Duodenal mucosa (tissue), 2 donors: ENCODE measurements at regions not wholly inside any gene's neighbourhood (a gene's known extent, or its start where the extent isn't known, plus 50 kb on each side); places are given as distances from the start of the nearest gene placed in this dataset.

Source experiments
- H3K27ac ChIP-seq: one replicate; pipeline ENCODE4 v1.7.0; 2013; ENCODE audit warnings: low read depth, low read length
- H3K27me3 ChIP-seq, 2 donors: one replicate each; pipeline ENCODE4 v1.7.0; 2013; ENCODE audit warnings: low read length in 2 of 2, control low read depth in 1 of 2; ENCODE audit not compliant: insufficient read depth in 2 of 2, control insufficient read depth in 1 of 2
- H3K36me3 ChIP-seq, 2 donors: one replicate each; pipeline ENCODE4 v1.7.0; 2013; ENCODE audit warnings: low read length in 2 of 2, control low read depth in 1 of 2; ENCODE audit not compliant: insufficient read depth in 2 of 2, control insufficient read depth in 1 of 2
- H3K4me1 ChIP-seq, 2 donors: one replicate each; pipeline ENCODE4 v1.7.0; 2013; ENCODE audit warnings: low read length in 2 of 2, control low read depth in 1 of 2; ENCODE audit not compliant: insufficient read depth in 2 of 2, control insufficient read depth in 1 of 2
- H3K4me3 ChIP-seq, 2 donors: one replicate each; pipeline ENCODE4 v1.7.0; 2013; ENCODE audit warnings: low read length in 2 of 2, low read depth in 1 of 2
- H3K9ac ChIP-seq, 2 donors: one replicate each; pipeline ENCODE4 v1.7.0; 2013; ENCODE audit warnings: low read length in 2 of 2, low read depth in 1 of 2
- H3K9me3 ChIP-seq, 2 donors: one replicate each; pipeline ENCODE4 v1.7.0; 2013; ENCODE audit warnings: low read length in 2 of 2, control low read depth in 1 of 2; ENCODE audit not compliant: control insufficient read depth in 1 of 2

DNA sequence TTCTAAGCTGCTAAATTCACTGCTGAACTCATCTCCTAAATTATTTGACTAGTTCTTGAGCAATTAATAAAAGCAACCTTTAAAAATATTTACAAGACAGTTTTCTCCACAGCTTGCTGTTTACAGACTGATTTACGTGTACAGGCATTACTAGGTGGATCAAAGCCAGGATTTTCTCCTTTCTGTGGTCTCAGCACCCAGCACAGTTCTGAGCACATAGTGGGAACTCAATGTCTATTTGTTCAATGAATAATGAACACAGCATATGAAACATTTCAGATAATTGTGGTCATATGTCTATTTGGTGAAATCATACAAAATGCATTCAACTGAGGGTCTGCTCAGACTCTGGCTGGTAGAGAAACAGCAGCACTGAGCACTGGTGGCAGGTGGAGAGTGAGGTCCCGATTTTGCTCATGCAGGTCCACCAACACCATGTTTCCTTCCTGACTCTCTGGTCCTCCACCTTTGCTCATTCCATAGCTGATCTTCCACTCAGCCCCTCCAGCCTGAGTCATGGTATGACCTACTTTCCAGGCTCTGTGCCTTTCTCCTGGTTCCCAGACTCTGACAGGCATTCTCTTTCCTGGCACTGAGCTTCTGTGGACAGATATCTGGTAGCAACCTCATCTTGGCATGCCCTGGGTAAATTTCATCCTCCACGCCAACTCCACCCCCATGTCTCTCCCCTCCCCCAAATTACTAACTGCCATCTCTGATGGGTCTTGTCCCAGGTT, 311.3 kb downstream of the TGFB2 start:
- no peak overlapping the region for H3K4me3 ChIP-seq
- no peaks in the 10 kb centered on the region for H3K9me3 ChIP-seq
- H3K9ac ChIP-seq, result no peak overlapping the region
- no peak overlapping the region for H3K27ac ChIP-seq
- no peaks in the 10 kb centered on the region for H3K4me1 ChIP-seq
- H3K27me3 ChIP-seq, result no peaks in the 10 kb centered on the region
- no peaks in the 10 kb centered on the region for H3K36me3 ChIP-seq

DNA sequence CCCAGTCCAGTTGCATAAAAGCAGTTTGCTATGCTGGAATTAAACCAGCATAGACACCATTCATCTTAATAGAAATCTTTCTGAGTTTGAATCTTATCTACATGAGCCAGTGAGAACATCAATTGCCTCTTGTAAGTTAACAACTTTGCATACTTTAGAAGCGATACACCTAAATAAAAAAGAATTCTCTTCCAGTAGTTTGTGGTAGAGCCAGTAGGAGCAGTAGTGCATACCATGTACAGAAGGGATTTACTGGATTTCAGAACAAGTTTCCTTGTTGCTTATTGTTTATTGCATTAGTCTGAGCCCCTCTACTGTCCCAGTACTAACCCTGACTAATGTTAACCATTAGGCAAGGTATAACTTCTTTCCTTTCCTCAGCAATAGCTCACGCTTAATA, 313.1 kb downstream of the TGFB2 start:
- H3K4me1 ChIP-seq, result no peaks in the 10 kb centered on the region
- H3K27me3 ChIP-seq, result no peaks in the 10 kb centered on the region
- H3K36me3 ChIP-seq, result no peaks in the 10 kb centered on the region
- H3K9ac ChIP-seq, result no peak overlapping the region
- no peak overlapping the region for H3K27ac ChIP-seq
- no peaks in the 10 kb centered on the region for H3K9me3 ChIP-seq
- no peak overlapping the region for H3K4me3 ChIP-seq

DNA sequence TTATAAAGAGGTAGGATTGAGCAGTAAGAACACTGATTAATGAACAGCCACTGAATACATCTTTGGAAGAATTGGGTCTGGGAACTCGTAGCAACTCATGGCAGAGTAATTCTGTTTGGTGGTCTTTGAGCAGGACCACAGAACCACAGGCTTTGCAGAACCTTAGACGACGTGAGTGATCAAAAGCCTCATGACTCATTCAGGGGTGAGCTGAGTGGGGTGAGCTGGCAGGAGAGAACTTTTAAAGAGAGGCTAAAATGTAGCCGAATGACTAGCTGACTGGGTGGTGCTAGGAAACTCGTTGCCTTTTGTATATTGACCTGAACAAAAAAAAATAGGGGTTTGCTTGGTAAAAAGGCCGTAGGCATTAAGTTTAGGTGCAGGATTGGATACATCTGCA, 313.8 kb downstream of the TGFB2 start:
- H3K9me3 ChIP-seq, result no peaks in the 10 kb centered on the region
- H3K4me3 ChIP-seq, result no peak overlapping the region
- H3K27ac ChIP-seq, result no peak overlapping the region
- no peaks in the 10 kb centered on the region for H3K27me3 ChIP-seq
- H3K36me3 ChIP-seq, result no peaks in the 10 kb centered on the region
- H3K4me1 ChIP-seq, result no peaks in the 10 kb centered on the region
- no peak overlapping the region for H3K9ac ChIP-seq

DNA sequence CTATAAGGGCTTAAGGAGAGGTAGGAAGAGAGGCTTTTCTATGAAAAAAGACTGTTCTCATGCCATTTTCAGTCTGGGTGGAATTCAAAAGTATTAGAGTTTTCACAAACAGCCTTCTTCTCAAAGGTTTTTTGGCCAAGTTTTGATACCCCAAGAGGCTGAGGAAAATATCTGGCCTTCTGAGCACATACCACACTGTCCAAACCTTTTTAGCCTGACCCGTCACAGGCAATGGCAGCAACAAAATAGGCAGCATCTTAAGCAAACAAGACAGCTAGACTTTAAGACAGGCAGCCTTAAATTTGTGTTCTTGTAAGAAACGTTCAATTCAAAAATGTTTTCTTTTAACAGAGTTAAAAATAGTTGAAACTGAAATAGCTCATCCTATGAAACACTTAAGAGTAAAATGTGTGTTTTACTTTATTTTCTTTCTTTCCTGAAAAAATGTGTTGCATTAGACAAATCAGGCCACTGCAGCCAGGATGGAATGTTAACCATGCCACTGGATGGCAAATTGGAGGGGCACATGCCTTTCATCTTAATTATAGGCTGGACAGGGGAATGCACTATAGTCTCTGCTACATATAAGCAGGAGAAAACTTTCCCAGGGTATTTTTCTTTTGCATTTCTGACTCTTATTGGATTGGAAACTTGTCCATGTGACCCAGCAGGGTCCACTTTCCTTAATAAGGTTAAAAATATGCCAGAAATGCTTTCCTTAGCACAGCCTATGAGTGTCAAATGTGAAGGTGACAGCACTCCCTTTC, 315.0 kb downstream of the TGFB2 start:
- Histone ChIP-seq H3K4me1 (no peaks in the 10 kb centered on the region), H3K9ac (no peak overlapping the region), H3K27ac (no peak overlapping the region), H3K4me3 (no peak overlapping the region), H3K36me3 (no peaks in the 10 kb centered on the region), H3K27me3 (no peaks in the 10 kb centered on the region), H3K9me3 (no peaks in the 10 kb centered on the region)

DNA sequence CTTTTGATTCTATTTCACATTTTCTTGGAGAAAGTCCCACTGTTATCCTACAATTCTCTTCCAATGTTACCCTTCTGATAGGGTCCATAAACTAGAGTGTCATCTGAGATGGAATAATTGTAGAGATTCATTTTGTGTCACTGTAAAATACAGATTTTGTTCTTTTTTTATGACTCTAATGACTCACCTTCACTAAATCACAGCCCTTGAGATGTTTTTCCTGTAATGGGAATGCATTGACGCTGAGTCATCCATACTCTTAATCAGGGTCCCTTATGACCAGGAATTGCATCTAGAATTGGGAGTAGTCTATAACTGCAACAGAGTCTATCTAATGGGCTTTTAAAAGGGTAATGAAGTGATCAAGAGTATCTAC, 315.5 kb downstream of the TGFB2 start:
- Histone ChIP-seq H3K27ac (no peak overlapping the region), H3K9me3 (no peaks in the 10 kb centered on the region), H3K9ac (no peak overlapping the region), H3K36me3 (no peaks in the 10 kb centered on the region), H3K4me1 (no peaks in the 10 kb centered on the region), H3K4me3 (no peak overlapping the region), H3K27me3 (no peaks in the 10 kb centered on the region)

DNA sequence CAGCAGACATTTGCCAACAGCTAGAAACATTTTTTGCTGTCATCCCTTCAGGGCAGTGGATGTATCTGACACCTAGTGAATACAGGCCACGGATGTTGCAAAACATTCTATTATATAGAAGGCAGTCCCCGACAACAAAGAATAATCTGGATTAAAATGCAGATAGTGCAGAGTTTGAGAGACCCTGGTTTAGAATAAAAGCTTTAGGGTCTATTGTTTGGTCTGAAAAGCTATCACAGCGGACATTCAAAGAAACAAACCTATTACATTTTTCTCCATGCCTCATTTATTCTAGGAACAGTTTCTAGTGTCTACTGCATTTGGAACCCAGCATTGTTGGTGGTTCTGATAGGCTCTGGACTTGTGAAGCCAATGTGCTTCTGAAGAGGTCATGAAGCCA, 316.3 kb downstream of the TGFB2 start:
- H3K9ac ChIP-seq, result no peak overlapping the region
- no peaks in the 10 kb centered on the region for H3K36me3 ChIP-seq
- no peaks in the 10 kb centered on the region for H3K27me3 ChIP-seq
- no peak overlapping the region for H3K4me3 ChIP-seq
- H3K9me3 ChIP-seq, result peaks cover 0 to 2% of the 10 kb centered on the region in 2 donors
- H3K27ac ChIP-seq, result no peak overlapping the region
- H3K4me1 ChIP-seq, result no peaks in the 10 kb centered on the region

DNA sequence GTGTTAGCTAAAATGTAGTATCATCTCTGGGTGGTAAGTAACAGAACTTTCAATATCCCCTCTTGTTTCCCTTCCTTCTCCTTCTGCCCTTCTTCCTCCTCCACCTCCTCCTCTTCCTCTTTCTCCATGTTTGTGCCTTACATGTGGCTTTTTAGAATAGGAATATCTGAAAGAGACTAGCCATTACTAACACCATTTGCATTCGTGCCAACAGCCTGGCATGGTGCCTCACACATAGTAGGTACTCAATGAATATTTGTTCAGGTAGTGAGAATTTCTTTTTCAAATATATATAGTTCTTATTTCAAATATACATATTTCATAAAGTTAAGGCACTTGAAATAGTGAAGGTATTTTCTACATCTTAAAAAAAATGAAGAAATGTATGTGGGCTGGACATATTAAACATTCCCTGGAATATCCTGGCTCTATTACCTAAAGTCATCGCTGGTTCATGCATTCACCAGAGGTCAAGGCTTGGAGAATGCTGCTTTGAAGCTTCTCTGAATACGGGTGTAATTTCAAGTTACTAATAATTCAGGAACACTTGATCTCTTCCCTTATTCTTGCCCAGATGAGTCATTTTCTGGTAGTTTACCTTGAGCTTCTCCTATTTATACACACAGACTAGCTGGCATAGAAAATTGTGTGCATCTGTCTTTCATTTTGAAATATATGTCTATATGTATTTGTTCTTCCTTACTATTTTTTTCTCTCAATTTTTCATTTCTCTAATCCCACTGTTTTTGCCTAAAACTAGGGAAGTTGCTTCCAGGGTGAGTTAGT, 319.4 kb downstream of the TGFB2 start:
- no peaks in the 10 kb centered on the region for H3K4me1 ChIP-seq
- no peak overlapping the region for H3K4me3 ChIP-seq
- H3K9ac ChIP-seq, result no peak overlapping the region
- H3K9me3 ChIP-seq, result peaks cover 0 to 2% of the 10 kb centered on the region in 2 donors
- no peaks in the 10 kb centered on the region for H3K27me3 ChIP-seq
- no peaks in the 10 kb centered on the region for H3K36me3 ChIP-seq
- H3K27ac ChIP-seq, result no peak overlapping the region

DNA sequence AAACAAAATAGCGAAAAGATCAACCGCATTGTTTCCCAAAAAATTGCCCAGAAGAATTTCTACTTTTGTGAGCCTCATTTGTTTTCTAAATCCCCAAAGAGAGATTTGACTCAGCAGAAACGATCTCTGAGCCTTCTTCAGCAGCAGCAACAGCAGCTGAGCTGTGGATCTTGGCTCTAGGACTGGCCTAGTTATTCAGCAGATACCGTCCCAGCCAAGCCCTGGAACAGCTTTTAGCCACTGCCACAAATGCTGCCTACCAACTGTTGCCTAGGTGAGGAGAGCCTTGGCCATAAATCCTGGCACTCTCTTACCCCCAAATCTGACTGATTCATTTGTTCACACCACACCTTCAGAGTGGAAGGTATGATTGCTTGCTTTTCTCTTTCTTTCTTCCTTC, 320.1 kb downstream of the TGFB2 start:
- Histone ChIP-seq H3K9me3 (peaks cover 0 to 2% of the 10 kb centered on the region in 2 donors), H3K36me3 (no peaks in the 10 kb centered on the region), H3K9ac (no peak overlapping the region), H3K4me1 (no peaks in the 10 kb centered on the region), H3K27me3 (no peaks in the 10 kb centered on the region), H3K4me3 (no peak overlapping the region), H3K27ac (no peak overlapping the region)

DNA sequence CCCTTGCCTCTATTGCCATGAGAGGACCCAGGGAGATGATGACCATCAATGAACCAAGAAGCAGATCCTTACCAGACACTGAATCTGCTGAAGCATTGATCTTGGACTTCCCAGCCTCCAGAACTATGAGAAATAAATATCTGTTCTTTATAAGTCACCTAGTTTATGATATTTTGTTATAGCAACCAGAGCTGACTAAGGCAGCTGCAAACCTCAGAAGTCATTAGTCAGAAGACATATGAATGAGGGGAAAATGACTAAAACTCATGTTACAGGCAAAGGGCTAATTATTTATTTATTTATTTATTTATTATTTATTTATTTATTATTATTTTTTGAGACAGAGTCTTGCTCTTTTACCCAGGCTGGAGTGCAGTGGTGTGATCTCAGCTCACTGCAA, 321.1 kb downstream of the TGFB2 start:
- H3K4me1 ChIP-seq, result no peaks in the 10 kb centered on the region
- H3K9me3 ChIP-seq, result peaks cover 0 to 2% of the 10 kb centered on the region in 2 donors

More for the DNA sequence above, 321.1 kb downstream of the TGFB2 start:
- no peak overlapping the region for H3K4me3 ChIP-seq
- H3K36me3 ChIP-seq, result no peaks in the 10 kb centered on the region
- no peak overlapping the region for H3K9ac ChIP-seq
- H3K27me3 ChIP-seq, result no peaks in the 10 kb centered on the region
- no peak overlapping the region for H3K27ac ChIP-seq
